GM18519 (cell line): ENCODE measurements at regions not wholly inside any gene's neighbourhood (a gene's known extent, or its start where the extent isn't known, plus 50 kb on each side); places are given as distances from the start of the nearest gene placed in this dataset.

ENCODE experiments used
- ATAC-seq: cut with Tn5 transposase; IDR thresholded peaks from one replicate; pipeline ENCODE4 v1.9.1; 2021; ENCODE audit warnings: mild to moderate bottlenecking, moderate library complexity; ENCODE audit not compliant: unreplicated experiment, low FRiP score

DNA sequence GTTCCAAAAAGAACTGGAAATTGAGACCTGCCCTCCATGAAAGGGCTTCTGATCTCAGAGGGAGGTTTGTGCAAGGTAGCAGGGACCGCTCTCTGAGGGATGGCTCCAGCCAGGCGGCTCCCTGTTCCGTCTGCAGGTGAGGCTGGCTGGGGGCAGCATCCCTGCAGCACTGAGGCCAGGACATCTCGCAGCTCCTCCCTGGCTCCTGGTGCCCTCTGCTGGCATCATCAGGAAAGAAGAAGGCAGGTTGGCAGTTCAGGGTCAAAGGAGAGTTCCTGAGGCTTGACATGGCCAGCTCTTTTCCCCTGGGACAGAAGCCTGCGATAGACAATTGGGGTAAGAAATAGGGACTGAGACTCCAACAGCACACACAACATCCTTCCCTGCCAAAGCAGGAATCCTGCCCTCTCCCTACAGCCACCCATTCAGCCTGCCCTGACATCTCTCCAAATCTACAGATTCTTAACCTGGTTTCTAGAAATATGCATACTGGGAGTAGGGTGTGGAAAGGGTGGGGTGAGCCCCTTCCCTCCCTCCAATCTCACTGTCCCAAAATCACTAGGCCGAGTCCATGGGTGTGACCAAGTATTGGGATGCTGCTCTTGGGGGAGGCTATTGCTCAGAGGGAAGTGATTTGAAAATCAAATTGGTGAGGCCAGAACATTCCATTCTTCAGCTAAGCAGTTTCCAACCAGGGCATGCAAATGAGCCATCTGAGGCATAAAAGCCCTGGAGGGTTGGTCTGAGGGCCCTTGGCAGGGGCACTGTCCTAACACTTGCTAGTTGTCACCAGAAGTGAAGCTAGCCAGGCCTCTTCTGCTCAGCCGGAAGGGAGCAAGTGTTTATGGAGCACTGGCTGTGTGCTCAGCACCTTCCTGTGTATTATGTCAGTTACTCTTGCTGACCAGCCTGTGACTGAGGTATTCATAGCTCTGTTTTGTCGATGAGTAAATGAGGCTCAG is 185.4 kb downstream of the TFCP2L1 start:
- no peak for ATAC-seq

DNA sequence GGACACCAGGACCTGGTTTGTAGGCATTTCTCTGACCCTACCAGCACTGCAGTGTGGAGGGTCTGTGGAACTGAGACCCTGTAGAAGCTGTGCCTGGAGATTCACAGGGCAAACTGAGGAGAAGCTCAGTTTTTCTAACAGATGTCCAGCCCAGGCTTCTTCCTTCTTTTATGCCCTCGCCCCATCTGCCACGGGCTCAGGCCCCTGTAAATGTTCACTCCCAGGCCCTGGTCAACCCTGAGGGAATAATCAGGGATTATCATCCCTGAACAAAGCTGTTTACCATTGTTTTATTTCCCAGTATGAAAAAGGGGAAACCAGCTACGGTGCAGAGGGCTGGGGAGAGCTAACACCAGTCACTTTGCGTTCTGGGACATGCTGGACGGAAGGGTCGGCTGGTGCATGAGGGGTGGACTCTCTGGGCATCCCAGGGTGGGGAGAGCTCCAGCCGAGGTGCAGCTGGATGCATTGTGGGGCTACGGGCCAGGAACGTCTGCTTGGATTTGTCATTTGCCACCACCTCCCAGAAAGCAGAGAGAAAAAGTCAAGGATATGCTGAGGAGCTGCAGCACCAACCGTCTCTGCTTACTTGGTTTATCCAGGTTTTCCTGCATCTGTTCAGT is 183.8 kb downstream of the TFCP2L1 start:
- no peak for ATAC-seq

DNA sequence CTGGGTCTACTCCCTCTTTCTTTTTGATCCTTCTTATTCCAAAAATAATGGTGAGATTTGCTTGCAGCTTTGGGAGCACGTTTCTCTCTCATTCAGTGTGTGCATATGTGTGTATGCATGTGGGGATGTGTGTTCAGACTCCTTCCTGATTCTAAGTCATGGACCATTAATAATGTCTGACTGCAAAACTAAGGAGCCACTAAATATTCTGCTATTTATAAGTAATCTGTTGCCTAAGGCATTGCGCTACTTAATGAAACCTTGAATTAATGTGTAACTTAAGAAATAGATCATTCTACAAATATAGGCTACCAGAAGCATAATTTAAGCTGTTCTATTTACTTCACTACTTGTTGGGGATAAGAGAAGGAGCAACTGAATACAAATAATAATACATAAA is 182.1 kb downstream of the TFCP2L1 start:
- ATAC-seq, result no peak

DNA sequence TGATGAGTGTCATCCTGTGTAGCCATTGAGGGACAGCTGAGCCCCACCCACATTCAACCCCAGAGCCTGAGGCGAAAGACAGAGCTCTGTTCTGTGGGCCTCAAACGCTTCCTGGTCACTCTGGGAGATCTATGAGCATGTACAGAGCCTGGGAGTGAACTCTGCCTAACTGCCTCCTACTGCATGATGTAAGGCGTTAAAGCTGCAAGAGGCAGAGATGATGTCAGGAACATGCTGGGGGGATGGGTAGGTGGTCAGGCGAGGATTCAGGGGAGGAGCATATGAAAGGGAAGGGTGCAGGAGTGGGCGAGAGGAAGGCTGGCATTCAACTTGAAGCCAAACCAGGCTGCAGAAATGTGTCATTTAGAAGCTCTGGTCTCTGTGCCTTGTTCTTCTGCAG is 181.0 kb downstream of the TFCP2L1 start:
- no peak for ATAC-seq

DNA sequence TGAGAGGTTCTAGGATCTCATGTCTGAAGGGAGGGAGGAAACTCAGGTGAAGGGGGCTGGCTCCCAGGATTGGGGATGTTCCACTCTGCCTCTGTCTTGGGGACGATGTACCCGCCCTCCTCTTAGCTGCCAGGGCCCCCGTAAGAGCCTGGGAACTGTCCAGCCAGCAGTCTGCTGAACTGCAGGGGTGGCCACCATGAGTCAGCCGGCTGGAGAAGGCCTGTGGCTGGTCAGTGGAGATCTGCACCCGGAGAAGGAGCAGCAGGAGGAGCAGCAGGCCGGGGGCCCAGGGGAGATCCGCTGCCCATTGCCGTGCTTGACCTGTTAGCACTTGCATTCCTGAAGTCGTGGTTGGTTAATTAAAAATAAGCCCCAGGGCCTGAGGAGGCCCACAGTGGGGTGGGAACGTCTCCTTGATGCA is 180.3 kb downstream of the TFCP2L1 start:
- ATAC-seq, result no peak

DNA sequence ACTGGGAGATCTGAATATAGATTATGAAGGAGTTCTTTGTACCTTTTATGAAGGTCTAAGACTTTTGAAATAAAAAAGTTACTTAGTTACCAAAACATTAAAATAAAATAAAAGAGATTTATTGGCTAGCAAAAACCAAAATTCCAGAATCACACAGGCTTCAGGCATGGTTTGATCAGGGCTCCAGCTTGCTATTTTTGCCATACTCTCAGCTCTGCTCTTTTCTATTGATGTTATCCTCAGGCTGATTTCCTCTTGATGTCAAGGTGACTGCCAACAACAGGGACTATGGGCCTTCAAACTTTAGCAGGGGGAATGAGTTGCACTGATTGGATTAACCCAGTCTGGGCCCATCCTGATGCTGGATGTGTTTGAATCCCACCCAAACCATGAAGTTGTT is 174.1 kb downstream of the TFCP2L1 start:
- ATAC-seq, result no peak

DNA sequence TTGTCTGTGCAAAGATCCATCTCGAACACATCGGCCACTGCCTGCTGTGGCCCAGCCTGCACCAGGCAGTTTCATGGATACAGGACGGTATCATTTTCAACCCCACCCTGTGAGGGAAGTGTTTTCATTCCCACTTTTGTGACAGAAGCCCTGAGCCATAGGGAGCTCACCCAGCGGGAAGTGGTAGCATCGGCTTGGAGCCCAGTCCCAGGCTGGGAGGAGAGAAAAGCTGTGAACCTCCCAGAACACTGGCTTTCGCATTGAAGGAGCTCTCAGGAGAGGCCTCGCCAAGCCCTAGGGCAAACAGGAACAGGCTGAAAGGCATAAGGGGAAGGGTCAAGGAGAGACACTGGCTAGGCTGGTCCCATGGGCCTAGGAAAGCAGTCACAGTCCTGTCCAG is 166.1 kb downstream of the TFCP2L1 start:
- no peak for ATAC-seq

DNA sequence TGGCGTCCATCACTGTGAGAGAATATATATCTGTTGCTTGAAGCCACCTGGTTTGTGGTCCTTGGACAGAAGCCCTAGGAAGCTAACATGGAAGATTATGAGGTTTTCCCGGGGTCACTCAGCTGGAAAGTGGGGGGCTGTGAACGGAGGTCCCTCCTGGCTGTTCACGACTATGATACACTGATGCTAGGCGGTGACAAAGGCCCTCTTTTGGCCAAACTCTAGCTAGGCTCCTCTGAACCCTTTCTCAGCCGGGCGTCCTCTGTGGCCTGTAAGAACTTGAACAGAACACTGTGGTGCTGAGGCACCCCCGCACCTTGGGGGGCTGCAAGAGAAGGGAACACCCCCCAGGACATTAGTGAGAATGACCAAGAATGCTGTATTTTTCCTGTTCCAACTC is 164.6 kb downstream of the TFCP2L1 start:
- ATAC-seq, result no peak

DNA sequence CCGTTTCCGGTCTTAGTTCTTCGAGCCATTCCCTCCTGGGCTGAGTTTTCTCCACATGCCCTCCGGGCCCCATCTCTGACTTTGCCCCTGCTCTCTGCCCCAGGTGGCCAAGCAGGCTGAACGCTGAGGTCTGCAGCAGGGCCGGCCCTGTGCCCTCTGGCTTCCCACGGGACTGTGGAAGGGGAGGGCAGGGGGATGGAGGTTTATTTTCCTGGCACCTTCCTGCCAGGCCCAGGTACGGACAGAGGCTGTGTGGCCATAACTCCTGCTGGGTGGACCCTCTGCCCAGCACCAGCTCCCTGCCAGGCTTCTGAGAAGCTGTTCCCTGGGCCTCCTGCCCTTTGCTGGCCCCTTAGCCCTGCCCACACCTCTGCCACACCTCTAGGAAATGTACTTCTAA is 164.0 kb downstream of the TFCP2L1 start:
- ATAC-seq, result no peak

DNA sequence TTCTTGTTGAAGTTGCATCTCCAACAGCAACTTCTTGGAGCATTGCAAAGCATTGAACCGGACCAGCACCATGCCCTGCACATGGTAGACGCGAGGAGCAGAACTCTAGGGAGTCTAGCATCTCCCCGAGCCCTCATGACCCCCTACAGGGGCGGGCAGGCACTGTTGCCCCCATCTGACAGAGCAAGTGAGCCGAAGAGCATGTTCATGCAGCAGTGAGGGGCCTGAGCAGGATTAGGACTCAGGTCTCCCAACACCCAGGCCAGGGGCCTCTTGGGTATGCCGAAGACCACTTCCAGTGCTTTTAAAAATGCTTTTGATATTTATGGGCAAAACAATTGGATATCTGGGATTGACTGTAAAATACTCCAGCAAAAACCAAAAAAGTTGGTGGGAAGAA is 163.3 kb downstream of the TFCP2L1 start:
- no peak for ATAC-seq

DNA sequence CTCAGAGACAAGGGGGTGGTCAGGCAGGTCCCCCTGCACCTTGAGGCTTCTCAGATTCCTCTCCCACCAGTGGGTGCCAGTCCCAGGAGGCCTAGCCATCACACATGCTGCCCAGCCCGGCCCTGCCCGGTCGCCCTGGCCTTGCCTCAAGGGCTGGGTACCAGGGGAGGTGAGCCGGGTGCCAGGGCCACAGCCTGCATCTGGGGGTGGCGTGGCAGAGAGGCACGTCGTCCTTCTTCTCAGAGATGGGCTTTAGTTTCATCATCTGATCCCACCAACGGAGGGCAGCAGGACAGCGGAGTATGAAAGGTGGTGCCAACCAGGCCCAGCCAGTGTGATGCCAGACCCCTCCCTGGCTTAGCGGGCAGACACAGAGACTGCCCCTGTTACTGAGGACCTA is 161.7 kb downstream of the TFCP2L1 start:
- no peak for ATAC-seq

DNA sequence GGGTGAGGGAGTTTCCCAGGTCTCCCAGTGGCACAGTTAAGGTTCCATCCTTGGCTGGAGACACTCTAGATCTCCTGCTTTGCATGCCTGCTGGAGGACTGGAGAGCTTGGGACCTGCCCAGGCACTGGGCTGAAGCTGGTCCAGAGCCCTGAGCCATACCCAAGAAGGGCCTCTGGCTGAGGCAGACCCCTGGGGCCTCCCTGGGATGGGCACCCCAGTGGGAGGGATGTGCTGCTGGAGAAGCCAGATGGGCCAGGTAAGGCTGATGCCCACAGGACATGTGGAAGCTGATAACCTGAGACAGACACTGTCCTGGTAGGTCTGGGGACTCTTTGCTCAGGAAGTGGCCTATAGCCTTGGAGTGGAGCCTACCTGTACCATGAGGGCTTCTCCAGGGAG is 160.7 kb downstream of the TFCP2L1 start:
- ATAC-seq, result no peak

DNA sequence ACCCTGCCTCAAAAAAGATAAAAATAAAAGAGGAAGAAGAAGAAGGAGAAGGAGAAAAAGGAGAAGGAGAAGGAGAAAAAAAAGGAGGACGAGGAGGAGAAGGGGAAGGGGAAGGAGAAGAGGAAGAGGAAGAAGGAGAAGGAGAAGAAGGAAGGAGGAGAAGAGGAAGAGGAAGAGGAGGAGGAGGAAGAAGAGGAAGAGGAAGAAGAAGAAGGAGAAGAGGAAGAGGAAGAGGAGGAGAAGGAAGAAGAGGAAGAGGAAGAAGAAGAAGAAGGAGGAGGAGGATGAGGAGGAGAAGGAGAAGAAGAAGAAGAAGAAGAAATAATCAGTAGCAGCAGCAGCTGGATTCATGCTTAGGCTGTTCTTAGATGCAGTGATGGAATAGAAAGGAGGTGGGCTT is 159.7 kb downstream of the TFCP2L1 start:
- no peak for ATAC-seq

DNA sequence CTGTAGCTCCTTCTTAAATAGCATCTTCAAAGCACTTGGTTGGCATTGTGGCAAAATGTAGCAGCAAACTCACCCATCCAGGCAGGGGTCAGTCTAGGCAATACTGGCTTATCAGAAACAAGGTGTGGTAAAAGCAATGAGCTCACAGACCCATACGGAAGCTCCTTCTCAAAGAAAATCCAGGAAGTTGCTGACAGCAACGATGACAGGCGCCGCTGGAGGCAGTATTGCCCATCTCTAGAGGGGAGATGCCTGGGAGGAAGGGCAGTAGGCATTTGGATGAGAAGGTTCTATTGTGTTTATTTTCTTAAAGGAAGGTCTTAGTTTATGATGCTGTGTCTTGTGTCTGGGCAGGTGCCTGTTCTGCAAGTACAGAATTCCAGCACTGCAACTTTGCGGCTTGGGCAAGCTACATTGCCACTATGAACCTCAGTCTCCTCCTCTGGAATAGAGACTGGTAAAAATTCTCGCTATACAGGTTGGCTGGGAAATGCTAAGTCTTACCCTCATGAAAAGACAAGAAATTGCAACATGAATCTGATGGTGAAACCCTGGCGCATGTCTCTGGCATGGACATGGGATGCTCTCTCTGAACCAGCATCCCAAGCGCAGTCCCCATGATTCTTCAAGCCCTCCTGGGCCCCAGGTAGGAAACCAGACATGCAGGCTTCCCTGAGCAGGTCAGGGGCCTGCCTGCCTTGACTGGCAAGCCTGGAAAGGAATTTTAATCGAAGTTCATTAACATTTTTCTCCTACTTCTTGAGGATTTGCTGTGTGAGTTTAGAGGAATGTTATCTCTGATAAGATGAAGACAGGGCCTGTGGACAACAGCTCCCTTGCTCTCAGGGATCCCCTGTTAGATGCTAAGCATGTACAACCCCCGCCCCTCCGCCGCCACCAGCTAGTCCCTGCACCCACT is 156.0 kb downstream of the TFCP2L1 start:
- no peak for ATAC-seq

DNA sequence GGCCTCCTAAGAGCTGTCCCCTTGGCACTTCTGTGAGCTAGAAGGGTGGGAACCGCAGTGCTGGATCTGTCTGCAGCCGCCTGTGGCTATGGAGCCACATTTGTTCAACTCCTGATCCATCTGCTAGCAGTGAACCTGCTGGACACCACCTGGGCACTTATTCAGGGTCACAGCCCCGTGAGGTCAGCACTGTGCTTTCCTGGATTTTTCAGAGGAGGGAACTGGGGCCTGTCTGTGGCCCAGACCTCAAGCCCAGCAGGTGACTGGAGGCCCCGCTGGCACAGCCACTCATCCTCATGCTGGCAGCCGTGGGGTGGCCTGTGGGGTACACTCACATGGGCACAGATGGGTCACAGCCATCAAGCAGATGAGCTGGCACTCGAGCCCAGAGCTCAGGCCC is 155.3 kb downstream of the TFCP2L1 start:
- no peak for ATAC-seq

DNA sequence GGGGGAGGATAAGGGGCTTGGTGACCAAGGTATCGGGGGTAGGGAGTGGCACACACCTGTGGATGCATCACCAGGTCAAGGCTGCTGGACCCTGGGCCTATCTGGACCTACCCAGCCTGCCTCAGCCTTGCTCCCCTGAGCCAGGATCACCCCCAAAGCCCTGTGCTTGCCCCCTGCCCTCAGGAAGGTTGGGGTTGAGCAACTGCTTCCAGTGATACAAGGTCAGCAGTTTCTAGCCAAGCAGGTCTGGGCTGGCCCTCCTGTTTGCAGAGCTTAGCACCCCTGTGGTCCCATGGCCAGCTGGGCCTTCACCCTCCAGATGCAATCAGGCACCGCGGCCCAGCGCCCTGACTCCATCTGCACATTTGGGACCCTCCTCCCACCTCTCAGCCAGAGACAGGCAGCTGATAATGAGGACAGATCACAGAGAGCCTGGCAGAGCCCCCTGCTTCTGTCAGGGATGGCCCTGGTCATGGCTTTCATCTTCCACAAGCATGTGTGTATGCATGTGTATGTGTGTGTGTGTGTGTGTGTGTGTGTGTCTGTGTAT is 154.6 kb downstream of the TFCP2L1 start:
- no peak for ATAC-seq

DNA sequence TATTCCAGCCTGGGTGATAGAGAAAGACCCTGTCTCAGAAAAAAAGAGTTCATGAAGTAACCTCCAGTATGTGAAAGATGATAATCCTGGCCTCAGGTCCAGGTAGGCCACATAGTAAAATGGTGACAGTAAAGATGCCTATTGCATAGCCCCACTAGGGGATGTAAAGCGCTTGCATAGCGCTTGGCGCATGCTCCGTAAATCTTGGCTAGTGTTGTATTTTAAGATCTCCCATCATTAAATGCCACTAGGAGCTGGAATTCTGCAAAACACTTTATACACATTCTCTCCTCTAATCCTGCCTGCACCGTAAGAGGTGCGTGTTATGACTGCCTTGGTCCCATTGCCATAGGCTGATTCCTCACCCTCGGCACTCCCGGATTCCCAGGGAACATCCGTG is 153.6 kb downstream of the TFCP2L1 start:
- ATAC-seq, result no peak

DNA sequence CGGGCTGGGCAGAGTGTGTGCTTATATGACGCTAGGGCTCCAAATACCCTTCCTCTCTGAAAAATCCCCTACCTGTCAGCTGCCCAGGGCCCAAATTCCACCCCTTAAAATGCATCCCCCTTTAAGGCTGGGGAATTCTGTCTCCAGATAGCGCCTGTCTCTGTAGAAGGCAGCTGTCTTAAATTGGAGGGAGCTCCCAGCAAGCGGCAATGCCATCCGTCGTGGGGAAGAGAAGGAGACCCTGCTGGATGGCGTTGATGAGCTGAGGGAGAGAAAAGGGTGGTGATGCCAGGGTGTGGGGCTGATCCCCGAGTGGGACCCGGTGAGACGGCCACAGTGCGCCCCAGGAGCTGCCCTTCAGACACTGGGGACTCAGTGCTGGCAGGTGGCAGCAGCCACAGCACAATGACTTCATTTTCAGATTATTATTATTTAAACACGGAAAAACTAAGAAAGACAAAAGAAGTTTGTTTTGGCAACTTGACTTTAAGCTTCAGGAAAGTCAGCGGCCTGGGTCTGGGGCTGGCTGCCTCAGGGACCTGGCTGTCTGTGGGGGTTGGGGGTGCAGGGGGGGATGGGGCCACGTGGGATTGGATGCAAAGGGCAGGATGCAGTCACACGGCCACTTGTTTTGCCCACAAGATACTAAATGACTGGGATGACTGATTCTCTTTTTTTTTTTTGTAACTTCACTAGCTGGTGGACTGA is 152.8 kb downstream of the TFCP2L1 start:
- no peak for ATAC-seq

DNA sequence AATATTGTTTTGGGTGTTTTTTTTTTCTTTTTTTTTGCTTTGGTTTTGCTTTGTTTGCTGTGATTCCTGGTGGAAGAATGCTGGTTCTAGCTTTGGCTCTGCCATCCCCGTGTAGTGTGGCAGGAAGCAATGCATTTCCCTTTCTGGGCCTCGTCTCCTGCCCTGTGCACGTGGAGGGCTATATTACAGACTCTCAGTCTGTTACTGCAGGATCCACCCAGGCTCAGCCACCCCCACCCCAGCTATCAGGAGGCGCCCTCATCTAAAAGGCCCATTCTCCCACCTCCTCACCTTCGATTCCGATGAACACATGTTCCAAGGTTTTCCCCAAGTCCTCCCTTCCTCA is 152.3 kb downstream of the TFCP2L1 start:
- no peak for ATAC-seq
